Fibroblast of pulmonary artery (primary cell): ENCODE measurements at regions not wholly inside any gene's neighbourhood (a gene's known extent, or its start where the extent isn't known, plus 50 kb on each side); places are given as distances from the start of the nearest gene placed in this dataset.
"Not testable (repeated sequence)": the region's sequence is repeated elsewhere in the genome, so short reads cannot be mapped to it uniquely, and the experiment has no call there.

ENCODE experiments used
- DNase-seq: peaks from one replicate; pipeline ENCODE4 v3.0.0-alpha.2; 2010; ENCODE audit warnings: low read depth
- H3K4me3 ChIP-seq: replicated peaks from 2 replicates; pipeline ENCODE4 v1.5.1; 2011; ENCODE audit warnings: low read depth, mild to moderate bottlenecking, control low read depth, low read length, moderate library complexity
- CTCF ChIP-seq: IDR thresholded peaks from 2 replicates; pipeline ENCODE4 v1.5.1; 2011; ENCODE audit warnings: mild to moderate bottlenecking, control low read depth, low read length, inconsistent platforms; ENCODE audit errors: missing control alignments

GRCh38 chr3:104214277-104214676, 1152.4 kb upstream of the ALCAM start:
- no peak for TF ChIP-seq CTCF
- no peak for DNase-seq
- H3K4me3 ChIP-seq: no peak overlapping the region

- DNase-seq: no peak
- H3K4me3 ChIP-seq: no peak overlapping the region
- TF ChIP-seq CTCF: no peak
Observed at GRCh38 chr3:104214937-104215336, 1151.8 kb upstream of the ALCAM start.

- not testable (repeated sequence) for DNase-seq
Observed at GRCh38 chr3:104219046-104219445, 1147.7 kb upstream of the ALCAM start.

GRCh38 chr3:104234442-104235194, 1132.1 kb upstream of the ALCAM start:
- no peak for DNase-seq
- no peak for TF ChIP-seq CTCF
- no peak overlapping the region for H3K4me3 ChIP-seq

More at GRCh38 chr3:104219046-104219445, 1147.7 kb upstream of the ALCAM start:
- not testable (repeated sequence) for H3K4me3 ChIP-seq

- H3K4me3 ChIP-seq: no peak overlapping the region
- DNase-seq: no peak
- no peak for TF ChIP-seq CTCF
Observed at GRCh38 chr3:104244680-104245220, 1122.0 kb upstream of the ALCAM start.

GRCh38 chr3:104245261-104245660, 1121.4 kb upstream of the ALCAM start:
- TF ChIP-seq CTCF: no peak

GRCh38 chr3:104245981-104246380, 1120.7 kb upstream of the ALCAM start:
- DNase-seq: no peak
- H3K4me3 ChIP-seq: no peak overlapping the region
- no peak for TF ChIP-seq CTCF

More at GRCh38 chr3:104245261-104245660, 1121.4 kb upstream of the ALCAM start:
- no peak for DNase-seq
- no peak overlapping the region for H3K4me3 ChIP-seq
